Panc1 (cell line): ENCODE measurements at regions not wholly inside any gene's neighbourhood (a gene's known extent, or its start where the extent isn't known, plus 50 kb on each side); places are given as distances from the start of the nearest gene placed in this dataset.

Experiments used
- POLR2AphosphoS5 ChIP-seq: IDR thresholded peaks from 2 replicates; pipeline ENCODE4 v1.6.1; 2012; ENCODE audit warnings: mild to moderate bottlenecking, low read depth, low read length, moderate library complexity
- SIN3A ChIP-seq: IDR thresholded peaks from 2 replicates; pipeline ENCODE4 v1.6.1; 2012; ENCODE audit warnings: low read depth, mild to moderate bottlenecking, low read length, moderate library complexity, borderline replicate concordance; ENCODE audit not compliant: insufficient read depth
- TF ChIP-seq, protein P1 (sequence below): fragments of 450-650 bp; IDR thresholded peaks from 2 replicates; pipeline ENCODE4 v1.5.1; 2017; ENCODE audit warnings: mild to moderate bottlenecking
- TF ChIP-seq, protein P2 (sequence below), 2 experiments: IDR thresholded peaks; 2 replicates each; pipeline ENCODE4 v1.6.1; 2011 to 2012; ENCODE audit warnings: low read depth in 2 of 2, control low read depth in 1 of 2, low read length in 1 of 2, mild to moderate bottlenecking in 1 of 2, moderate library complexity in 1 of 2; ENCODE audit not compliant: insufficient read depth in 1 of 2

DNA sequence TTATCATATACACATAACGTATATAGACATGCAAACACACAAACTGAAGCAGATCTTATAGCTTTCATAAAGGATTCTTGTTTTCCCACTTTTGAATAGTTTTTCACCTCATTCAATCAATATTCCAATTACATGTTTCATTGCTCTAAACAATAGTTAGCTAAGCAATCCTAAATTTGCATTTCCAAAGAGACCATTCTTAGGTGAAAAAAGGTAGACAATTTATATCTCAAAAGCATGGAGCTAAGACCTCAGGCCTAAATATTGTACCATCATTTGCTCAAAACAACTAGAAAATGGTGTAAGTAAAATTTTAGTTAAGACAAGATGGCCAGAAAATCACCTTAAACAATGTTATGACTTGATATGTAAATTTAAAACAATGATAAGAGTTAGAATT, 1148.5 kb upstream of the DIAPH2 start:
- TF ChIP-seq, protein P1, sequence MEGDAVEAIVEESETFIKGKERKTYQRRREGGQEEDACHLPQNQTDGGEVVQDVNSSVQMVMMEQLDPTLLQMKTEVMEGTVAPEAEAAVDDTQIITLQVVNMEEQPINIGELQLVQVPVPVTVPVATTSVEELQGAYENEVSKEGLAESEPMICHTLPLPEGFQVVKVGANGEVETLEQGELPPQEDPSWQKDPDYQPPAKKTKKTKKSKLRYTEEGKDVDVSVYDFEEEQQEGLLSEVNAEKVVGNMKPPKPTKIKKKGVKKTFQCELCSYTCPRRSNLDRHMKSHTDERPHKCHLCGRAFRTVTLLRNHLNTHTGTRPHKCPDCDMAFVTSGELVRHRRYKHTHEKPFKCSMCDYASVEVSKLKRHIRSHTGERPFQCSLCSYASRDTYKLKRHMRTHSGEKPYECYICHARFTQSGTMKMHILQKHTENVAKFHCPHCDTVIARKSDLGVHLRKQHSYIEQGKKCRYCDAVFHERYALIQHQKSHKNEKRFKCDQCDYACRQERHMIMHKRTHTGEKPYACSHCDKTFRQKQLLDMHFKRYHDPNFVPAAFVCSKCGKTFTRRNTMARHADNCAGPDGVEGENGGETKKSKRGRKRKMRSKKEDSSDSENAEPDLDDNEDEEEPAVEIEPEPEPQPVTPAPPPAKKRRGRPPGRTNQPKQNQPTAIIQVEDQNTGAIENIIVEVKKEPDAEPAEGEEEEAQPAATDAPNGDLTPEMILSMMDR: no peak
- TF ChIP-seq, protein P2, sequence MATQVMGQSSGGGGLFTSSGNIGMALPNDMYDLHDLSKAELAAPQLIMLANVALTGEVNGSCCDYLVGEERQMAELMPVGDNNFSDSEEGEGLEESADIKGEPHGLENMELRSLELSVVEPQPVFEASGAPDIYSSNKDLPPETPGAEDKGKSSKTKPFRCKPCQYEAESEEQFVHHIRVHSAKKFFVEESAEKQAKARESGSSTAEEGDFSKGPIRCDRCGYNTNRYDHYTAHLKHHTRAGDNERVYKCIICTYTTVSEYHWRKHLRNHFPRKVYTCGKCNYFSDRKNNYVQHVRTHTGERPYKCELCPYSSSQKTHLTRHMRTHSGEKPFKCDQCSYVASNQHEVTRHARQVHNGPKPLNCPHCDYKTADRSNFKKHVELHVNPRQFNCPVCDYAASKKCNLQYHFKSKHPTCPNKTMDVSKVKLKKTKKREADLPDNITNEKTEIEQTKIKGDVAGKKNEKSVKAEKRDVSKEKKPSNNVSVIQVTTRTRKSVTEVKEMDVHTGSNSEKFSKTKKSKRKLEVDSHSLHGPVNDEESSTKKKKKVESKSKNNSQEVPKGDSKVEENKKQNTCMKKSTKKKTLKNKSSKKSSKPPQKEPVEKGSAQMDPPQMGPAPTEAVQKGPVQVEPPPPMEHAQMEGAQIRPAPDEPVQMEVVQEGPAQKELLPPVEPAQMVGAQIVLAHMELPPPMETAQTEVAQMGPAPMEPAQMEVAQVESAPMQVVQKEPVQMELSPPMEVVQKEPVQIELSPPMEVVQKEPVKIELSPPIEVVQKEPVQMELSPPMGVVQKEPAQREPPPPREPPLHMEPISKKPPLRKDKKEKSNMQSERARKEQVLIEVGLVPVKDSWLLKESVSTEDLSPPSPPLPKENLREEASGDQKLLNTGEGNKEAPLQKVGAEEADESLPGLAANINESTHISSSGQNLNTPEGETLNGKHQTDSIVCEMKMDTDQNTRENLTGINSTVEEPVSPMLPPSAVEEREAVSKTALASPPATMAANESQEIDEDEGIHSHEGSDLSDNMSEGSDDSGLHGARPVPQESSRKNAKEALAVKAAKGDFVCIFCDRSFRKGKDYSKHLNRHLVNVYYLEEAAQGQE (IDR thresholded peaks at IDR 0.05; ENCODE audit: insufficient read depth in 1 of 2, low read depth in 2 of 2, low read length in 1 of 2): no peak
- no peak for TF ChIP-seq POLR2AphosphoS5
- TF ChIP-seq SIN3A: no peak
